ENCODE measurements at regions not wholly inside any gene's neighbourhood (a gene's known extent, or its start where the extent isn't known, plus 50 kb on each side); places are given as distances from the start of the nearest gene placed in this dataset.

- TF ChIP-seq HSF1 (IDR thresholded peaks at IDR 0.05; ENCODE audit: low read depth, low read length), result no peak
- no peak for TF ChIP-seq HDGF (IDR thresholded peaks at IDR 0.05)
- no peak for TF ChIP-seq IKZF2 (IDR thresholded peaks at IDR 0.05)
- TF ChIP-seq NR2C2 (IDR thresholded peaks at IDR 0.05; ENCODE audit: borderline replicate concordance, control insufficient read depth, insufficient read length, low read depth), result no peak
These were observed 561.1 kb downstream of the NR2F1-AS1 start (continued) for GRCh38 chr5:93019896-93020295.

- no TSS peak for BruUV-seq (replicated peaks)
- in situ Hi-C loops (cut with MboI), result no loop called here
- H3K4me3 ChIP-seq, result no peak overlapping the region
- CTCF ChIA-PET, result no interaction called here
- FAIRE-seq (no peak), ATAC-seq (no peak), DNase-seq (ENCODE audit: low read depth, low spot score) (no peak)
- no peaks in the 10 kb centered on the region for H3K27me3 ChIP-seq (replicated peaks in 1 of 2; ENCODE audit: control insufficient read depth in 2 of 2, insufficient read depth in 2 of 2, low read length in 1 of 2)
- no peaks in the 10 kb centered on the region for H3K4me1 ChIP-seq (ENCODE audit: control insufficient read depth, insufficient read depth, low read length)
- H3K27ac ChIP-seq (ENCODE audit: control insufficient read depth, insufficient read depth), result no peak overlapping the region
- POLR2A ChIA-PET, result no interaction called here
- RAD21 ChIA-PET (ENCODE audit: unreplicated experiment), result no interaction called here
- intact Hi-C loops (cut with micrococcal nuclease; ENCODE audit: unreplicated experiment), result no loop called here
- H3K36me3 ChIP-seq (ENCODE audit: control insufficient read depth in 2 of 2, insufficient read depth in 2 of 2, low read length in 1 of 2), result no peaks in the 10 kb centered on the region
- H3K4me2 ChIP-seq (ENCODE audit: control insufficient read depth, insufficient read depth), result no peak overlapping the region
- no peak overlapping the region for H3K9ac ChIP-seq (ENCODE audit: control insufficient read depth, insufficient read depth, low read length)
- no peak overlapping the region for H2AFZ ChIP-seq (ENCODE audit: control insufficient read depth, low read depth, low read length)
- H3K79me2 ChIP-seq (ENCODE audit: control insufficient read depth, insufficient read depth, low read length), result no peaks in the 10 kb centered on the region
- SMC1A ChIA-PET (ENCODE audit: uncharacterized antibody, unreplicated experiment), result interaction anchor here (1.2 kb wide), 1 partner anchor 18 kb away, joined by 4 read pairs; no protein-coding TSS in a partner anchor
- no peaks in the 10 kb centered on the region for H4K20me1 ChIP-seq (ENCODE audit: control insufficient read depth, insufficient read depth)
- H3K9me3 ChIP-seq (replicated peaks; ENCODE audit: control insufficient read depth, insufficient read depth, low read length), result no peaks in the 10 kb centered on the region
- TF ChIP-seq RAD51 (IDR thresholded peaks at IDR 0.05) (no peak), CREB1 (IDR thresholded peaks at IDR 0.05; ENCODE audit: low read depth) (no peak), HDAC2 (IDR thresholded peaks at IDR 0.05) (no peak), SIN3A (IDR thresholded peaks at IDR 0.05; ENCODE audit: low read depth, low read length) (no peak), NR2C1 (IDR thresholded peaks at IDR 0.05) (no peak), KLF5 (IDR thresholded peaks at IDR 0.05; ENCODE audit: partially characterized antibody) (no peak), ATF2 (IDR thresholded peaks at IDR 0.05; ENCODE audit: low read length) (no peak), PML (IDR thresholded peaks at IDR 0.05; ENCODE audit: low read length) (no peak), ZNF24 (IDR thresholded peaks at IDR 0.05) (no peak), NR2F1 (conservative IDR thresholded peaks at IDR 0.05) (no peak), CREM (IDR thresholded peaks at IDR 0.05; ENCODE audit: low read depth) (no peak), PBX3 (IDR thresholded peaks at IDR 0.05; ENCODE audit: insufficient replicate concordance, low read depth, low read length) (no peak), ZBTB11 (CRISPR knock-in tag; IDR thresholded peaks at IDR 0.05) (no peak), BHLHE40 (IDR thresholded peaks at IDR 0.05; ENCODE audit: borderline replicate concordance in 1 of 2, low read depth in 2 of 2, low read length in 1 of 2) (no peak), EP300 (IDR thresholded peaks at IDR 0.05; ENCODE audit: borderline replicate concordance in 1 of 2, control insufficient read depth in 1 of 2, low read depth in 2 of 2, low read length in 2 of 2) (no peak)
These were observed 562.6 kb downstream of the NR2F1-AS1 start for GRCh38 chr5:93018461-93018860.

Data from GM12878 (cell line).